Dermis microvascular lymphatic vessel endothelial cell (primary cell): ENCODE measurements at regions not wholly inside any gene's neighbourhood (a gene's known extent, or its start where the extent isn't known, plus 50 kb on each side); places are given as distances from the start of the nearest gene placed in this dataset.
"Not testable (repeated sequence)": the region's sequence is repeated elsewhere in the genome, so short reads cannot be mapped to it uniquely, and the experiment has no call there.

Experiments used
- DNase-seq, 2 donors: peaks; one replicate each; pipeline versions ENCODE4 v3.0.0 to v3.0.0-alpha.2; 2010; ENCODE audit warnings: low read depth in 2 of 2

GRCh38 chr3:99319961-99320360 lies 318.4 kb upstream of the COL8A1 start:
- DNase-seq = peak in 1 of 2 donors; percentile 60

GRCh38 chr3:99319450-99319849 lies 318.9 kb upstream of the COL8A1 start:
- no peak for DNase-seq

- no peak for DNase-seq
These were observed 321.2 kb upstream of the COL8A1 start for GRCh38 chr3:99317201-99317600.

- peak in 1 of 2 donors; percentile 9 for DNase-seq
These were observed 322.5 kb upstream of the COL8A1 start for GRCh38 chr3:99315896-99316295.

- peak; percentile 31 to 83 for DNase-seq
These were observed 324.9 kb upstream of the COL8A1 start for GRCh38 chr3:99313485-99313884.

- no peak for DNase-seq
These were observed 339.7 kb upstream of the COL8A1 start for GRCh38 chr3:99298661-99299060.

GRCh38 chr3:99295836-99296235 lies 342.6 kb upstream of the COL8A1 start:
- no peak for DNase-seq

GRCh38 chr3:99294092-99294491 lies 344.3 kb upstream of the COL8A1 start:
- not testable (repeated sequence) for DNase-seq

GRCh38 chr3:99287876-99288275 lies 350.5 kb upstream of the COL8A1 start:
- no peak for DNase-seq

GRCh38 chr3:99286266-99286845 lies 352.0 kb upstream of the COL8A1 start:
- peak in 1 of 2 donors; percentile 21 for DNase-seq

- no peak for DNase-seq
These were observed 368.3 kb upstream of the DCBLD2 start for GRCh38 chr3:99269606-99270351.

- DNase-seq = peak in 1 of 2 donors; percentile 17
These were observed 355.3 kb upstream of the DCBLD2 start for GRCh38 chr3:99256788-99257187.

GRCh38 chr3:99253963-99254355 lies 352.5 kb upstream of the DCBLD2 start:
- no peak for DNase-seq

- DNase-seq = peak in 1 of 2 donors; percentile 20
These were observed 349.4 kb upstream of the DCBLD2 start for GRCh38 chr3:99250821-99251355.

- DNase-seq = no peak
These were observed 348.8 kb upstream of the DCBLD2 start for GRCh38 chr3:99250272-99250671.

GRCh38 chr3:99249627-99250026 lies 348.1 kb upstream of the DCBLD2 start:
- DNase-seq = no peak

- DNase-seq = peak; percentile 56 to 70
These were observed 347.4 kb upstream of the DCBLD2 start for GRCh38 chr3:99248913-99249312.

- peak in 1 of 2 donors; percentile 52 for DNase-seq
These were observed 346.6 kb upstream of the DCBLD2 start for GRCh38 chr3:99248130-99248529.

- peak; percentile 73 to 85 for DNase-seq
These were observed 344.6 kb upstream of the DCBLD2 start for GRCh38 chr3:99246010-99246654.

GRCh38 chr3:99242271-99242670 lies 340.8 kb upstream of the DCBLD2 start:
- DNase-seq = no peak

- DNase-seq = peak; percentile 18 to 72
These were observed 339.2 kb upstream of the DCBLD2 start for GRCh38 chr3:99240700-99241099.

- no peak for DNase-seq
These were observed 335.1 kb upstream of the DCBLD2 start for GRCh38 chr3:99236576-99236975.
